SK-N-SH treated with all-trans-retinoic acid at 6 μM for 48 hours (cell line): ENCODE measurements at regions not wholly inside any gene's neighbourhood (a gene's known extent, or its start where the extent isn't known, plus 50 kb on each side); places are given as distances from the start of the nearest gene placed in this dataset.

Source experiments
- ATAC-seq: fragments of 200-7000 bp; cut with Tn5 transposase; 3 replicates; pipeline ENCODE4 v1.9.1; 2020; ENCODE audit warnings: mild to moderate bottlenecking, moderate library complexity
- BACH2 ChIP-seq: fragments of 250-450 bp; sonication (Bioruptor Pico); IDR thresholded peaks from 2 replicates; pipeline ENCODE4 v1.9.0; 2021; ENCODE audit warnings: mild to moderate bottlenecking, borderline replicate concordance
- CREB5 ChIP-seq: fragments of 250-450 bp; sonication (Bioruptor Pico); IDR thresholded peaks from 2 replicates; pipeline ENCODE4 v1.5.1; 2020; ENCODE audit warnings: low read depth, mild to moderate bottlenecking, moderate library complexity
- CSDC2 ChIP-seq: fragments of 250-450 bp; sonication (Bioruptor Pico); IDR thresholded peaks from 2 replicates; pipeline ENCODE4 v1.5.0; 2020; ENCODE audit warnings: mild to moderate bottlenecking, moderate library complexity
- CSRNP3 ChIP-seq: fragments of 250-450 bp; sonication (Bioruptor Pico); IDR thresholded peaks from 2 replicates; pipeline ENCODE4 v1.5.1; 2021; ENCODE audit warnings: mild to moderate bottlenecking, moderate library complexity
- ESRRG ChIP-seq: fragments of 250-450 bp; sonication (Bioruptor Pico); IDR thresholded peaks from 2 replicates; pipeline ENCODE4 v1.6.1; 2021; ENCODE audit warnings: mild to moderate bottlenecking
- GLIS3 ChIP-seq: fragments of 250-450 bp; sonication (Bioruptor Pico); IDR thresholded peaks from 2 replicates; pipeline ENCODE4 v1.5.0; 2020; ENCODE audit warnings: mild to moderate bottlenecking, moderate library complexity
- ISL1 ChIP-seq: fragments of 250-450 bp; sonication (Bioruptor Pico); IDR thresholded peaks from 2 replicates; pipeline ENCODE4 v2.1.2; 2022; ENCODE audit warnings: mild to moderate bottlenecking, moderate library complexity
- OSR1 ChIP-seq: fragments of 250-450 bp; sonication (Bioruptor Pico); IDR thresholded peaks from 2 replicates; pipeline ENCODE4 v1.8.0; 2022; ENCODE audit warnings: moderate library complexity, mild to moderate bottlenecking, inconsistent platforms
- PATZ1 ChIP-seq: fragments of 250-450 bp; sonication (Bioruptor Pico); IDR thresholded peaks from 2 replicates; pipeline ENCODE4 v1.8.0; 2020; ENCODE audit warnings: mild to moderate bottlenecking, moderate library complexity, borderline replicate concordance
- PPARA ChIP-seq: fragments of 250-450 bp; sonication (Bioruptor Pico); IDR thresholded peaks from 2 replicates; pipeline ENCODE4 v1.5.0; 2020; ENCODE audit warnings: mild to moderate bottlenecking, borderline replicate concordance
- RARB ChIP-seq: fragments of 250-450 bp; sonication (Bioruptor Pico); IDR thresholded peaks from 2 replicates; pipeline ENCODE4 v1.8.0; 2021; ENCODE audit warnings: mild to moderate bottlenecking, moderate library complexity
- SNAI2 ChIP-seq: fragments of 250-450 bp; sonication (Bioruptor Pico); IDR thresholded peaks from 2 replicates; pipeline ENCODE4 v1.5.0; 2020; ENCODE audit warnings: mild to moderate bottlenecking, moderate library complexity
- TCF4 ChIP-seq: fragments of 250-450 bp; sonication (Bioruptor Pico); IDR thresholded peaks from 2 replicates; pipeline ENCODE4 v1.8.0; 2021; ENCODE audit warnings: mild to moderate bottlenecking, moderate library complexity, borderline replicate concordance
- TSHZ2 ChIP-seq: fragments of 250-450 bp; sonication (Bioruptor Pico); IDR thresholded peaks from 2 replicates; pipeline ENCODE4 v1.5.0; 2020; ENCODE audit warnings: mild to moderate bottlenecking, moderate library complexity
- ZC3H10 ChIP-seq: fragments of 250-450 bp; sonication (Bioruptor Pico); IDR thresholded peaks from 2 replicates; pipeline ENCODE4 v1.5.1; 2021; ENCODE audit warnings: mild to moderate bottlenecking, moderate library complexity
- ZFP3 ChIP-seq: fragments of 250-450 bp; sonication (Bioruptor Pico); IDR thresholded peaks from 2 replicates; pipeline ENCODE4 v1.5.0; 2020; ENCODE audit warnings: mild to moderate bottlenecking, moderate library complexity
- ZFP30 ChIP-seq: fragments of 450-650 bp; formaldehyde crosslinking; IDR thresholded peaks from 2 replicates; pipeline ENCODE4 v1.5.0; 2022; ENCODE audit warnings: mild to moderate bottlenecking, moderate library complexity
- ZNF8 ChIP-seq: fragments of 450-650 bp; formaldehyde crosslinking; IDR thresholded peaks from 2 replicates; pipeline ENCODE4 v1.5.0; 2020; ENCODE audit warnings: mild to moderate bottlenecking, moderate library complexity

GRCh38 chr6:169933251-169933821 is 181.9 kb downstream of the ERMARD start:
- ATAC-seq: no peak

GRCh38 chr6:169932491-169932890 is 181.1 kb downstream of the ERMARD start:
- TF ChIP-seq GLIS3 (CRISPR knock-in tag): no peak
- TF ChIP-seq TCF4 (CRISPR knock-in tag): no peak
- TF ChIP-seq BACH2: no peak
- no peak for TF ChIP-seq TSHZ2 (CRISPR knock-in tag)
- TF ChIP-seq ZC3H10: no peak
- TF ChIP-seq PATZ1 (CRISPR knock-in tag): no peak
- TF ChIP-seq PPARA: no peak
- no peak for TF ChIP-seq OSR1 (CRISPR knock-in tag)
- no peak for TF ChIP-seq ZNF8 (CRISPR knock-in tag)
- TF ChIP-seq ISL1 (CRISPR knock-in tag): no peak
- TF ChIP-seq CREB5 (CRISPR knock-in tag): no peak
- no peak for TF ChIP-seq ZFP30 (CRISPR knock-in tag)
- TF ChIP-seq CSDC2 (CRISPR knock-in tag): no peak
- TF ChIP-seq SNAI2 (CRISPR knock-in tag): no peak
- TF ChIP-seq RARB (CRISPR knock-in tag): no peak
- no peak for TF ChIP-seq CSRNP3 (CRISPR knock-in tag)
- no peak for TF ChIP-seq ZFP3 (CRISPR knock-in tag)
- TF ChIP-seq, all 23 proteins: peak for 0

More at GRCh38 chr6:169933251-169933821, 181.9 kb downstream of the ERMARD start:
- TF ChIP-seq TSHZ2 (CRISPR knock-in tag): no peak
- no peak for TF ChIP-seq PATZ1 (CRISPR knock-in tag)
- TF ChIP-seq ESRRG (CRISPR knock-in tag): no peak
- TF ChIP-seq ZFP3 (CRISPR knock-in tag): no peak

More at GRCh38 chr6:169932491-169932890, 181.1 kb downstream of the ERMARD start:
- ATAC-seq: no peak
